HCT116 (cell line): ENCODE measurements at regions not wholly inside any gene's neighbourhood (a gene's known extent, or its start where the extent isn't known, plus 50 kb on each side); places are given as distances from the start of the nearest gene placed in this dataset.

ENCODE experiments used
- ATAC-seq: fragments of 200-7000 bp; cut with Tn5 transposase; 2 replicates; pipeline ENCODE4 v1.9.1; 2020; ENCODE audit warnings: mild to moderate bottlenecking, moderate library complexity
- BruUV-seq: library from RNA; stranded (reverse); fragments of 400-500 nt; replicated peaks from 2 replicates; lab custom pipeline; 2021; lab: Mats Ljungman, UMichigan
- CTCF ChIA-PET: fragments of 300-600 bp; sonication (Branson Sonifier 250); formaldehyde crosslinking; loops from one replicate; lab custom pipeline; 2021; ENCODE audit warnings: antibody characterized with exemption; lab: Charles Lee
- POLR2A ChIA-PET: fragments of 300-600, 350-600 bp; sonication (Branson Sonifier 250); formaldehyde crosslinking; loops from one replicate; lab custom pipeline; 2021; ENCODE audit warnings: antibody characterized with exemption; lab: Charles Lee
- RAD21 ChIA-PET, 2 experiments: fragments of 300-600 bp; sonication (Branson Sonifier 250); formaldehyde crosslinking; loops; one replicate each; lab custom pipeline; 2023; ENCODE audit warnings: low total read pairs in 2 of 2; ENCODE audit not compliant: uncharacterized antibody in 2 of 2, unreplicated experiment in 2 of 2, low non-redundant PET in 1 of 2; lab: Charles Lee
- DNase-seq: peaks from one replicate; pipeline ENCODE4 v3.0.0-alpha.2; 2010; ENCODE audit warnings: low read depth, low spot score
- H2AFZ ChIP-seq: fragments of 200-600 bp; shearing (Covaris generic), sonication (generic); 2 replicates; pipeline ENCODE4 v1.6.1; 2017; ENCODE audit warnings: low read depth, mixed run types, mixed read lengths, antibody characterized with exemption, low read length; ENCODE audit not compliant: poor library complexity, severe bottlenecking
- H3K27ac ChIP-seq: 2 replicates; pipeline ENCODE4 v1.5.1; 2012; ENCODE audit warnings: low read depth, low read length
- H3K27me3 ChIP-seq: fragments of 200-600 bp; sonication (generic); 2 replicates; pipeline ENCODE4 v1.6.1; 2016; ENCODE audit warnings: mixed run types, low read length, mixed read lengths; ENCODE audit not compliant: insufficient read depth
- H3K36me3 ChIP-seq, 2 experiments: fragments of 200-500 bp in 1 of 2; fragments of 200-600 bp in 1 of 2; sonication (Bioruptor generic) in 1 of 2; sonication (generic) in 1 of 2; 2 replicates each; pipeline versions ENCODE4 v1.5.1 to v1.6.1; 2014 to 2016; ENCODE audit warnings: low read length in 2 of 2, inconsistent platforms in 1 of 2, mixed read lengths in 1 of 2, mixed run types in 1 of 2; ENCODE audit not compliant: insufficient read depth in 2 of 2, control insufficient read depth in 1 of 2
- H3K4me1 ChIP-seq, 2 experiments: fragments of 200-600 bp in 1 of 2; sonication (generic) in 1 of 2; 2 replicates each; pipeline versions ENCODE4 v1.5.1 to v1.6.1; 2012 to 2017; ENCODE audit warnings: low read length in 2 of 2, inconsistent platforms in 1 of 2, mild to moderate bottlenecking in 1 of 2, mixed read lengths in 1 of 2, mixed run types in 1 of 2, moderate library complexity in 1 of 2; ENCODE audit not compliant: insufficient read depth in 2 of 2, control insufficient read depth in 1 of 2
- H3K4me2 ChIP-seq: fragments of 200-600 bp; sonication (generic); 2 replicates; pipeline ENCODE4 v1.6.1; 2017; ENCODE audit warnings: mixed run types, low read length, mixed read lengths
- H3K4me3 ChIP-seq, 2 experiments: fragments of 200-600 bp in 1 of 2; sonication (generic) in 1 of 2; replicated peaks in 1 of 2; 2 replicates each; pipeline ENCODE4 v1.5.1; 2011 to 2016; ENCODE audit warnings: low read length in 2 of 2, control low read depth in 1 of 2, low read depth in 1 of 2, mild to moderate bottlenecking in 1 of 2, mixed read lengths in 1 of 2, mixed run types in 1 of 2
- H3K79me2 ChIP-seq: fragments of 200-600 bp; sonication (generic); 2 replicates; pipeline ENCODE4 v1.6.1; 2017; ENCODE audit warnings: mild to moderate bottlenecking, mixed run types, low read length, moderate library complexity, mixed read lengths; ENCODE audit not compliant: insufficient read depth
- H3K9ac ChIP-seq: fragments of 200-600 bp; sonication (generic); 2 replicates; pipeline ENCODE4 v1.6.1; 2016; ENCODE audit warnings: low read length, mixed read lengths
- H3K9me2 ChIP-seq: fragments of 200-600 bp; sonication (generic), shearing (Covaris generic); 2 replicates; pipeline ENCODE4 v1.6.1; 2017; ENCODE audit warnings: mixed run types, mild to moderate bottlenecking, moderate library complexity; ENCODE audit not compliant: insufficient read depth
- H3K9me3 ChIP-seq, 2 experiments: fragments of 200-500 bp in 1 of 2; fragments of 200-600 bp in 1 of 2; sonication (Bioruptor generic) in 1 of 2; sonication (generic) in 1 of 2; 2 replicates each; pipeline ENCODE4 v1.6.1; 2014 to 2017; ENCODE audit warnings: low read length in 2 of 2, mixed read lengths in 2 of 2, inconsistent platforms in 1 of 2, low read depth in 1 of 2, mild to moderate bottlenecking in 1 of 2, mixed run types in 1 of 2, moderate library complexity in 1 of 2; ENCODE audit not compliant: control insufficient read depth in 1 of 2, insufficient read depth in 1 of 2
- H4K20me1 ChIP-seq: fragments of 200-600 bp; sonication (generic), shearing (Covaris generic); 2 replicates; pipeline ENCODE4 v1.6.1; 2017; ENCODE audit warnings: mixed run types, mild to moderate bottlenecking, moderate library complexity; ENCODE audit not compliant: insufficient read depth
- EZH2 ChIP-seq: fragments of 200-600 bp; sonication (generic); IDR thresholded peaks from 2 replicates; pipeline ENCODE4 v1.6.1; 2017; ENCODE audit warnings: antibody characterized with exemption, mixed run types
- JUND ChIP-seq: IDR thresholded peaks from 2 replicates; pipeline ENCODE4 v1.6.1; 2012
- POLR2A ChIP-seq: IDR thresholded peaks from 2 replicates; pipeline ENCODE4 v1.7.0; 2011; ENCODE audit warnings: borderline replicate concordance; ENCODE audit not compliant: insufficient read depth, insufficient read length; ENCODE audit errors: extremely low read depth
- POLR2AphosphoS5 ChIP-seq: IDR thresholded peaks from 2 replicates; pipeline ENCODE4 v1.6.1; 2011; ENCODE audit warnings: mild to moderate bottlenecking, low read depth, low read length, moderate library complexity
- SRF ChIP-seq: IDR thresholded peaks from 2 replicates; pipeline ENCODE4 v1.6.1; 2012; ENCODE audit warnings: low read depth
- TCF7L2 ChIP-seq: IDR thresholded peaks from 2 replicates; pipeline ENCODE4 v1.7.0; 2011; ENCODE audit warnings: borderline replicate concordance, inconsistent platforms; ENCODE audit not compliant: insufficient read depth, insufficient read length; ENCODE audit errors: extremely low read depth
- ZNF274 ChIP-seq: fragments of 200-500 bp; sonication (Bioruptor generic); IDR thresholded peaks from 2 replicates; pipeline ENCODE4 v1.6.1; 2014; ENCODE audit warnings: mild to moderate bottlenecking, low read depth, low read length, inconsistent platforms
- intact Hi-C: fragments of 100-400 bp; cut with micrococcal nuclease; formaldehyde crosslinking; loops from 2 replicates; pipeline ENCODE4 v1.10.0; 2022
- TF ChIP-seq, protein P1 (sequence below): IDR thresholded peaks from 2 replicates; pipeline ENCODE4 v1.6.1; 2012; ENCODE audit warnings: low read depth
- TF ChIP-seq, protein P2 (sequence below): IDR thresholded peaks from 2 replicates; pipeline ENCODE4 v1.6.1; 2012

GRCh38 chr2:126038861-126039260, 617.1 kb upstream of the GYPC start:
- CTCF ChIA-PET, result no interaction called here
- Histone ChIP-seq H3K4me3 (no peak overlapping the region), H3K79me2 (no peaks in the 10 kb centered on the region), H3K27ac (no peak overlapping the region), H3K9me3 (peaks cover 3 to 15% of the 10 kb centered on the region in 2 experiments; a peak in 2 of 4 replicates), H3K9ac (no peak overlapping the region), H3K36me3 (no peaks in the 10 kb centered on the region), H3K4me1 (no peaks in the 10 kb centered on the region), H3K27me3 (no peaks in the 10 kb centered on the region), H2AFZ (no peak overlapping the region), H3K4me2 (no peak overlapping the region), H4K20me1 (no peaks in the 10 kb centered on the region), H3K9me2 (no peaks in the 10 kb centered on the region)
- no peak for DNase-seq
- TF ChIP-seq SRF (no peak), EZH2 (no peak), POLR2AphosphoS5 (no peak), ZNF274 (no peak)
- TF ChIP-seq, protein P1, sequence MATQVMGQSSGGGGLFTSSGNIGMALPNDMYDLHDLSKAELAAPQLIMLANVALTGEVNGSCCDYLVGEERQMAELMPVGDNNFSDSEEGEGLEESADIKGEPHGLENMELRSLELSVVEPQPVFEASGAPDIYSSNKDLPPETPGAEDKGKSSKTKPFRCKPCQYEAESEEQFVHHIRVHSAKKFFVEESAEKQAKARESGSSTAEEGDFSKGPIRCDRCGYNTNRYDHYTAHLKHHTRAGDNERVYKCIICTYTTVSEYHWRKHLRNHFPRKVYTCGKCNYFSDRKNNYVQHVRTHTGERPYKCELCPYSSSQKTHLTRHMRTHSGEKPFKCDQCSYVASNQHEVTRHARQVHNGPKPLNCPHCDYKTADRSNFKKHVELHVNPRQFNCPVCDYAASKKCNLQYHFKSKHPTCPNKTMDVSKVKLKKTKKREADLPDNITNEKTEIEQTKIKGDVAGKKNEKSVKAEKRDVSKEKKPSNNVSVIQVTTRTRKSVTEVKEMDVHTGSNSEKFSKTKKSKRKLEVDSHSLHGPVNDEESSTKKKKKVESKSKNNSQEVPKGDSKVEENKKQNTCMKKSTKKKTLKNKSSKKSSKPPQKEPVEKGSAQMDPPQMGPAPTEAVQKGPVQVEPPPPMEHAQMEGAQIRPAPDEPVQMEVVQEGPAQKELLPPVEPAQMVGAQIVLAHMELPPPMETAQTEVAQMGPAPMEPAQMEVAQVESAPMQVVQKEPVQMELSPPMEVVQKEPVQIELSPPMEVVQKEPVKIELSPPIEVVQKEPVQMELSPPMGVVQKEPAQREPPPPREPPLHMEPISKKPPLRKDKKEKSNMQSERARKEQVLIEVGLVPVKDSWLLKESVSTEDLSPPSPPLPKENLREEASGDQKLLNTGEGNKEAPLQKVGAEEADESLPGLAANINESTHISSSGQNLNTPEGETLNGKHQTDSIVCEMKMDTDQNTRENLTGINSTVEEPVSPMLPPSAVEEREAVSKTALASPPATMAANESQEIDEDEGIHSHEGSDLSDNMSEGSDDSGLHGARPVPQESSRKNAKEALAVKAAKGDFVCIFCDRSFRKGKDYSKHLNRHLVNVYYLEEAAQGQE, result no peak
- intact Hi-C loops, result no loop called here
- no peak for ATAC-seq
- POLR2A ChIA-PET, result no interaction called here
- RAD21 ChIA-PET, result no interaction called here
- no TSS peak for BruUV-seq

GRCh38 chr2:126041391-126042047, 614.4 kb upstream of the GYPC start:
- Histone ChIP-seq H3K4me1 (no peaks in the 10 kb centered on the region), H3K79me2 (no peaks in the 10 kb centered on the region)
- RAD21 ChIA-PET, result no interaction called here
- no peak for TF ChIP-seq POLR2A
- TF ChIP-seq JUND, result no peak
- TF ChIP-seq, protein P2, sequence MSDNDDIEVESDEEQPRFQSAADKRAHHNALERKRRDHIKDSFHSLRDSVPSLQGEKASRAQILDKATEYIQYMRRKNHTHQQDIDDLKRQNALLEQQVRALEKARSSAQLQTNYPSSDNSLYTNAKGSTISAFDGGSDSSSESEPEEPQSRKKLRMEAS, result no peak
- no peak for TF ChIP-seq TCF7L2
- TF ChIP-seq POLR2AphosphoS5, result no peak
- TF ChIP-seq EZH2, result no peak
- TF ChIP-seq, all 23 proteins: peak for 0
- DNase-seq, result no peak
- H3K9ac ChIP-seq, result no peak overlapping the region
- H3K9me2 ChIP-seq, result no peaks in the 10 kb centered on the region
- BruUV-seq, result no TSS peak
- no peaks in the 10 kb centered on the region for H3K36me3 ChIP-seq
- H3K4me3 ChIP-seq, result no peak overlapping the region
- CTCF ChIA-PET, result no interaction called here
- intact Hi-C loops, result no loop called here
- ATAC-seq, result no peak
- no peak overlapping the region for H2AFZ ChIP-seq
- H3K9me3 ChIP-seq, result peaks cover 3 to 8% of the 10 kb centered on the region in 2 experiments; a peak in 2 of 4 replicates
- no peak overlapping the region for H3K27ac ChIP-seq
- no peaks in the 10 kb centered on the region for H4K20me1 ChIP-seq
- no peak overlapping the region for H3K4me2 ChIP-seq
- POLR2A ChIA-PET, result no interaction called here
- H3K27me3 ChIP-seq, result no peaks in the 10 kb centered on the region
